GM23338 (cell line): ENCODE measurements at regions not wholly inside any gene's neighbourhood (a gene's known extent, or its start where the extent isn't known, plus 50 kb on each side); places are given as distances from the start of the nearest gene placed in this dataset.

Experiments
- EZH2 ChIP-seq: fragments of 200-600 bp; sonication (generic); IDR thresholded peaks from one replicate; pipeline ENCODE4 v1.8.0; 2017; ENCODE audit warnings: antibody characterized with exemption, mild to moderate bottlenecking, low read depth; ENCODE audit not compliant: unreplicated experiment
- EZH2phosphoT487 ChIP-seq: fragments of 200-600 bp; sonication (generic); IDR thresholded peaks from one replicate; pipeline ENCODE4 v1.8.1; 2018; ENCODE audit warnings: antibody characterized with exemption; ENCODE audit not compliant: unreplicated experiment
- POLR2AphosphoS5 ChIP-seq: IDR thresholded peaks from 2 replicates; pipeline ENCODE4 v1.6.1; 2016; ENCODE audit warnings: antibody characterized with exemption, low read depth
- STAT1 ChIP-seq: IDR thresholded peaks from one replicate; pipeline ENCODE4 v1.6.1; 2016; ENCODE audit warnings: antibody characterized with exemption; ENCODE audit not compliant: unreplicated experiment
- TF ChIP-seq, protein P1 (sequence below), 2 experiments: fragments of 200-600 bp in 1 of 2; sonication (generic) in 1 of 2; conservative IDR thresholded peaks; 2 replicates each; pipeline versions ENCODE4 v1.5.1 to v1.6.1; 2016 to 2017; ENCODE audit warnings: antibody characterized with exemption in 2 of 2, low read depth in 2 of 2, mild to moderate bottlenecking in 2 of 2, moderate library complexity in 1 of 2
- TF ChIP-seq, protein P2 (sequence below): IDR thresholded peaks from one replicate; pipeline ENCODE4 v1.6.1; 2018; ENCODE audit warnings: antibody characterized with exemption; ENCODE audit not compliant: unreplicated experiment

DNA sequence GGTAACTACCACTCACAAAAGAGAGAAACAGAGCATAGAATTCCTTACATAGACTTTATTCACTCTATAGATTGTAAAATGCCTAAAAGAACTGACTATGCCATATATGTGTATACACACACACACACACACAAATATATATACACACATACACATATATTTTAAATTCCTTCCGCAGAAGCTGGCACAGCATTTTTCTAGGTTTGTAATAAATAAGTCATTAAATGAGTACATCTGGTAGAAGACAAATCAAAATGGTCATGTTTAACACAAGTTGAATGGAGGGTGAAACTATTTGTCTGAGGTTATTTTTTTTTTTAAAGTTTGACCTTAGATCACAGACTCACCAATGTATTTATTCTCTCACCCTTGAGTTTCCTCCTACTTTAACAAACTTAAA is 58.2 kb downstream of the CCER1 start:
- TF ChIP-seq, protein P1, sequence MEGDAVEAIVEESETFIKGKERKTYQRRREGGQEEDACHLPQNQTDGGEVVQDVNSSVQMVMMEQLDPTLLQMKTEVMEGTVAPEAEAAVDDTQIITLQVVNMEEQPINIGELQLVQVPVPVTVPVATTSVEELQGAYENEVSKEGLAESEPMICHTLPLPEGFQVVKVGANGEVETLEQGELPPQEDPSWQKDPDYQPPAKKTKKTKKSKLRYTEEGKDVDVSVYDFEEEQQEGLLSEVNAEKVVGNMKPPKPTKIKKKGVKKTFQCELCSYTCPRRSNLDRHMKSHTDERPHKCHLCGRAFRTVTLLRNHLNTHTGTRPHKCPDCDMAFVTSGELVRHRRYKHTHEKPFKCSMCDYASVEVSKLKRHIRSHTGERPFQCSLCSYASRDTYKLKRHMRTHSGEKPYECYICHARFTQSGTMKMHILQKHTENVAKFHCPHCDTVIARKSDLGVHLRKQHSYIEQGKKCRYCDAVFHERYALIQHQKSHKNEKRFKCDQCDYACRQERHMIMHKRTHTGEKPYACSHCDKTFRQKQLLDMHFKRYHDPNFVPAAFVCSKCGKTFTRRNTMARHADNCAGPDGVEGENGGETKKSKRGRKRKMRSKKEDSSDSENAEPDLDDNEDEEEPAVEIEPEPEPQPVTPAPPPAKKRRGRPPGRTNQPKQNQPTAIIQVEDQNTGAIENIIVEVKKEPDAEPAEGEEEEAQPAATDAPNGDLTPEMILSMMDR (conservative IDR thresholded peaks at IDR 0.05; ENCODE audit: low read depth in 2 of 2): no peak
- TF ChIP-seq EZH2phosphoT487: no peak
- TF ChIP-seq EZH2: no peak
- no peak for TF ChIP-seq STAT1
- TF ChIP-seq, protein P2, sequence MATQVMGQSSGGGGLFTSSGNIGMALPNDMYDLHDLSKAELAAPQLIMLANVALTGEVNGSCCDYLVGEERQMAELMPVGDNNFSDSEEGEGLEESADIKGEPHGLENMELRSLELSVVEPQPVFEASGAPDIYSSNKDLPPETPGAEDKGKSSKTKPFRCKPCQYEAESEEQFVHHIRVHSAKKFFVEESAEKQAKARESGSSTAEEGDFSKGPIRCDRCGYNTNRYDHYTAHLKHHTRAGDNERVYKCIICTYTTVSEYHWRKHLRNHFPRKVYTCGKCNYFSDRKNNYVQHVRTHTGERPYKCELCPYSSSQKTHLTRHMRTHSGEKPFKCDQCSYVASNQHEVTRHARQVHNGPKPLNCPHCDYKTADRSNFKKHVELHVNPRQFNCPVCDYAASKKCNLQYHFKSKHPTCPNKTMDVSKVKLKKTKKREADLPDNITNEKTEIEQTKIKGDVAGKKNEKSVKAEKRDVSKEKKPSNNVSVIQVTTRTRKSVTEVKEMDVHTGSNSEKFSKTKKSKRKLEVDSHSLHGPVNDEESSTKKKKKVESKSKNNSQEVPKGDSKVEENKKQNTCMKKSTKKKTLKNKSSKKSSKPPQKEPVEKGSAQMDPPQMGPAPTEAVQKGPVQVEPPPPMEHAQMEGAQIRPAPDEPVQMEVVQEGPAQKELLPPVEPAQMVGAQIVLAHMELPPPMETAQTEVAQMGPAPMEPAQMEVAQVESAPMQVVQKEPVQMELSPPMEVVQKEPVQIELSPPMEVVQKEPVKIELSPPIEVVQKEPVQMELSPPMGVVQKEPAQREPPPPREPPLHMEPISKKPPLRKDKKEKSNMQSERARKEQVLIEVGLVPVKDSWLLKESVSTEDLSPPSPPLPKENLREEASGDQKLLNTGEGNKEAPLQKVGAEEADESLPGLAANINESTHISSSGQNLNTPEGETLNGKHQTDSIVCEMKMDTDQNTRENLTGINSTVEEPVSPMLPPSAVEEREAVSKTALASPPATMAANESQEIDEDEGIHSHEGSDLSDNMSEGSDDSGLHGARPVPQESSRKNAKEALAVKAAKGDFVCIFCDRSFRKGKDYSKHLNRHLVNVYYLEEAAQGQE: no peak
- TF ChIP-seq POLR2AphosphoS5: no peak
